ENCODE measurements at regions not wholly inside any gene's neighbourhood (a gene's known extent, or its start where the extent isn't known, plus 50 kb on each side); places are given as distances from the start of the nearest gene placed in this dataset.

DNA sequence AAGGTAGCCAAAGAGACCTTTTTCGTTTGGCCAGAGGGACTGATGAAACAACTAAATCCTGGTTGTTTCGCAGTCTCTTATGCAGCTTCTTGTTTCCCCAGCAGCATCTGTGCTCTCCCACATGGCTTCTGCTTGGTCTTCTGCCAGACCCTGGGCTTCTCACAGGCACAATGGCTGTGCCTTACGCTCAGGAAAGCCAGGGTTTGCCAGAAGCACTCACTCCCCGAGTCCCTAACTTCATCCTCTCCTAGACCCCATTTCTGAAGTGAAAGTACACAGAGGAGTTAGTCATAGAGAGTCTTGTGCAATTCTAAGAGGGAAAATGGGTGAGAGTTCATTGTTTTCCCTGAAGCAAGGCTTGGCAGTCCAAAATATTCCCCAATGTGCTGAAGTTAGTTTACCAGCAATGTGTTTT lies 121.7 kb downstream of the EVX1 start:
- TF ChIP-seq EZH2phosphoT487 (IDR thresholded peaks at IDR 0.05; ENCODE audit: borderline replicate concordance, low read length), result no peak
- TF ChIP-seq, protein P1, sequence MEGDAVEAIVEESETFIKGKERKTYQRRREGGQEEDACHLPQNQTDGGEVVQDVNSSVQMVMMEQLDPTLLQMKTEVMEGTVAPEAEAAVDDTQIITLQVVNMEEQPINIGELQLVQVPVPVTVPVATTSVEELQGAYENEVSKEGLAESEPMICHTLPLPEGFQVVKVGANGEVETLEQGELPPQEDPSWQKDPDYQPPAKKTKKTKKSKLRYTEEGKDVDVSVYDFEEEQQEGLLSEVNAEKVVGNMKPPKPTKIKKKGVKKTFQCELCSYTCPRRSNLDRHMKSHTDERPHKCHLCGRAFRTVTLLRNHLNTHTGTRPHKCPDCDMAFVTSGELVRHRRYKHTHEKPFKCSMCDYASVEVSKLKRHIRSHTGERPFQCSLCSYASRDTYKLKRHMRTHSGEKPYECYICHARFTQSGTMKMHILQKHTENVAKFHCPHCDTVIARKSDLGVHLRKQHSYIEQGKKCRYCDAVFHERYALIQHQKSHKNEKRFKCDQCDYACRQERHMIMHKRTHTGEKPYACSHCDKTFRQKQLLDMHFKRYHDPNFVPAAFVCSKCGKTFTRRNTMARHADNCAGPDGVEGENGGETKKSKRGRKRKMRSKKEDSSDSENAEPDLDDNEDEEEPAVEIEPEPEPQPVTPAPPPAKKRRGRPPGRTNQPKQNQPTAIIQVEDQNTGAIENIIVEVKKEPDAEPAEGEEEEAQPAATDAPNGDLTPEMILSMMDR (IDR thresholded peaks at IDR 0.05; ENCODE audit: low read depth, low read length, poor library complexity, severe bottlenecking), result no peak
